RWPE1 (cell line): ENCODE measurements at regions not wholly inside any gene's neighbourhood (a gene's known extent, or its start where the extent isn't known, plus 50 kb on each side); places are given as distances from the start of the nearest gene placed in this dataset.
A peak's percentile ranks its signal among the peaks of the same experiment; 100 is the strongest.

ENCODE experiments used
- CTCF ChIA-PET: fragments of 350-600 bp; sonication (Branson Sonifier 250); formaldehyde crosslinking; extraction: SDS; loops from one replicate; lab custom pipeline; 2021; lab: Yijun Ruan, JAX
- POLR2A ChIA-PET: fragments of 400-600 bp; formaldehyde crosslinking; extraction: SDS; loops from one replicate; lab custom pipeline; 2020; ENCODE audit warnings: antibody characterized with exemption; ENCODE audit not compliant: low non-redundant PET; lab: Yijun Ruan, JAX
- DNase-seq: peaks from one replicate; pipeline ENCODE4 v3.0.0; 2012; ENCODE audit warnings: low spot score
- H3K27ac ChIP-seq: fragments of 450-650 bp; 2 replicates; pipeline ENCODE4 v1.5.1; 2017
- CTCF ChIP-seq: fragments of 450-650 bp; conservative IDR thresholded peaks from 2 replicates; pipeline ENCODE4 v1.5.1; 2017; ENCODE audit warnings: low read depth, mild to moderate bottlenecking

GRCh38 chr4:133887723-133888122 is 313.9 kb downstream of the PABPC4L start:
- POLR2A ChIA-PET, result no interaction called here
- H3K27ac ChIP-seq, result no peak overlapping the region
- no peak for TF ChIP-seq CTCF
- no peak for DNase-seq
- CTCF ChIA-PET, result no interaction called here

GRCh38 chr4:133869486-133869885 is 332.1 kb downstream of the PABPC4L start:
- H3K27ac ChIP-seq, result no peak overlapping the region
- no peak for DNase-seq
- ChIA-PET POLR2A (no interaction called here), CTCF (no interaction called here)
- TF ChIP-seq CTCF, result no peak

GRCh38 chr4:133868856-133869255 is 332.7 kb downstream of the PABPC4L start:
- ChIA-PET CTCF (no interaction called here), POLR2A (no interaction called here)
- DNase-seq, result no peak
- no peak for TF ChIP-seq CTCF
- no peak overlapping the region for H3K27ac ChIP-seq

GRCh38 chr4:133866328-133866699 is 335.3 kb downstream of the PABPC4L start:
- CTCF ChIA-PET, result no interaction called here
- DNase-seq, result no peak
- TF ChIP-seq CTCF, result no peak
- no peak overlapping the region for H3K27ac ChIP-seq
- POLR2A ChIA-PET, result no interaction called here

DNA sequence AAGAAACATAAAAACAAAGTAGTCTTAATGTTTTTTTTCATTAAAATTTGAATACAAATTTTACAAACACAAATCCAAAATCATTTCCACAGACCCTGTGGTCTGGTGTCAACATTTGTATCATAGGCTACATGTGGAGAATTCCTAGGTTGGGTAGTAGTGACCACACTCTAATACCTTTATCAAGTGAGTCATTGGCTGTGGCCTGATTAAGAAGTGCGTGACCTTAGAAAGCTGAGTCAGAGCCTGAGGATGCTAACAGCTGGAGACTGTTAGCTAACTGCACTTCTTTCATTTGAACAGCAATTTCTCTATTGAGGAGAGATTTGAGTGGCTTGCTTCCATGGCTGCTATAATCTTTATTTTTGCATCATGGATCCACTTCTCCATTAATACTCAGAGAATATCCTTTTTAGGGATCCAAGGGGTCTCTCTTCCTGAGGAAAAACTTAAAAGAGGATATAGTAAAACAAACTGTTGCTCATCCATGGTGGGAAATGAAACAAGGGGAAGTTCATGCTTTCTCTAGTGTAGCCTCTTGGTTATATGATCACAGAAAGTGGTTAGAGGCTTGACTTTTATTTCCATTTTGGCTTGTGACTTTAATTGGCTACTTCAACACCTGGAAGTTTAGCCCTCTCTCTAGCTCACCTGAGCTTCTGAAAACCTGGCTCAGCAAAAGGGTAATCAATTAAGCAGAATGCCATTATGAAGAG is 335.8 kb downstream of the PABPC4L start:
- H3K27ac ChIP-seq, result no peak overlapping the region
- DNase-seq, result peak; percentile 51
- ChIA-PET CTCF (interaction anchor here (0.5 kb wide), 1 partner anchor 199 kb away, joined by 3 read pairs; no protein-coding TSS in a partner anchor), POLR2A (no interaction called here)
- no peak for TF ChIP-seq CTCF

DNA sequence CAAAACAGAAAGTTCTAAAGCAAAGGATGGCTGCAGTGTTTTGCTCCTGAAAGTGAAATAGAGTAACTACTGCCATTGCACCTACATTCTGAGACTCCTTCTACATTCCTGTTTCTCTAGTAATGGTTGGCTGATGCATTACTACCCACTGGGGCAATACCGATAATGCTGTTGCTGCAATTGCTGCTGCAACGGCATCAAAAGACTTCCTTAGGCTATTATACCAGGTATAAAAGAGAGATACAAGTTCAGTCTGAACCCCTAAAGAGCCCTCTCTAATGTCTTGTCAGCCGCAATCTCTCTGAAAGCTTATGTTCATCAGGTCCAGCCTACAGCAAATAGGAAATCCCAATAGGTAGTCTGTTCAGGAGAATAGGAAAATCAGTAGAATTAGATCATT is 338.4 kb downstream of the PABPC4L start:
- no peak for TF ChIP-seq CTCF
- no peak for DNase-seq
- ChIA-PET CTCF (interaction anchor here (0.7 kb wide), 1 partner anchor 348 kb away, joined by 8 read pairs; no protein-coding TSS in a partner anchor), POLR2A (no interaction called here)
- no peak overlapping the region for H3K27ac ChIP-seq
